ENCODE measurements at regions not wholly inside any gene's neighbourhood (a gene's known extent, or its start where the extent isn't known, plus 50 kb on each side); places are given as distances from the start of the nearest gene placed in this dataset.

GRCh38 chr2:125630377-125630776, 1025.6 kb upstream of the GYPC start:
- POLR2A ChIA-PET: no interaction called here
- no peak for TF ChIP-seq TCF12 (IDR thresholded peaks at IDR 0.05; ENCODE audit: low read depth, low read length)
- TF ChIP-seq EP300 (IDR thresholded peaks at IDR 0.05; ENCODE audit: borderline replicate concordance in 1 of 2, control insufficient read depth in 1 of 2, low read depth in 2 of 2, low read length in 2 of 2): no peak
- TF ChIP-seq TAF1 (IDR thresholded peaks at IDR 0.05; ENCODE audit: borderline replicate concordance, low read depth, low read length): no peak
- TF ChIP-seq USF2 (IDR thresholded peaks at IDR 0.05; ENCODE audit: borderline replicate concordance, low read depth, low read length): no peak
- TF ChIP-seq BMI1 (IDR thresholded peaks at IDR 0.05; ENCODE audit: borderline replicate concordance): no peak
- no peak for TF ChIP-seq POLR2AphosphoS2 (IDR thresholded peaks at IDR 0.05; ENCODE audit: low read depth, low read length)
- H3K79me2 ChIP-seq (ENCODE audit: control insufficient read depth, insufficient read depth, low read length): no peaks in the 10 kb centered on the region
- SMC1A ChIA-PET (ENCODE audit: uncharacterized antibody, unreplicated experiment): interaction anchor here (1.1 kb wide), 1 partner anchor 11 kb away, joined by 4 read pairs; no protein-coding TSS in a partner anchor
- no peaks in the 10 kb centered on the region for H3K27me3 ChIP-seq (replicated peaks in 1 of 2; ENCODE audit: control insufficient read depth in 2 of 2, insufficient read depth in 2 of 2, low read length in 1 of 2)
- WGBS (ENCODE audit: insufficient coverage, insufficient replicate concordance, low lambda C conversion rate, missing lambda C conversion rate): 8% methylated on average over 6 of the region's 6 CpGs
- no peak for ATAC-seq
- CTCF ChIA-PET: no interaction called here
- RAD21 ChIA-PET (ENCODE audit: unreplicated experiment): no interaction called here
- H3K9ac ChIP-seq (ENCODE audit: control insufficient read depth, insufficient read depth, low read length): no peak overlapping the region
- no peaks in the 10 kb centered on the region for H3K9me3 ChIP-seq (replicated peaks; ENCODE audit: control insufficient read depth, insufficient read depth, low read length)
- BruUV-seq (replicated peaks): no TSS peak
- no peaks in the 10 kb centered on the region for H3K36me3 ChIP-seq (ENCODE audit: control insufficient read depth in 2 of 2, insufficient read depth in 2 of 2, low read length in 1 of 2)
- H3K27ac ChIP-seq (ENCODE audit: control insufficient read depth, insufficient read depth): no peak overlapping the region
- H2AFZ ChIP-seq (ENCODE audit: control insufficient read depth, low read depth, low read length): peak overlapping the region; percentile 39
- in situ Hi-C loops (cut with MboI) (no loop called here), intact Hi-C loops (cut with micrococcal nuclease; ENCODE audit: unreplicated experiment) (no loop called here)
- no peak overlapping the region for H3K4me3 ChIP-seq
- DNase-seq (ENCODE audit: low read depth, low spot score): no peak
- FAIRE-seq: no peak
- H3K4me1 ChIP-seq (ENCODE audit: control insufficient read depth, insufficient read depth, low read length): no peaks in the 10 kb centered on the region
- no peak overlapping the region for H3K4me2 ChIP-seq (ENCODE audit: control insufficient read depth, insufficient read depth)
- no peaks in the 10 kb centered on the region for H4K20me1 ChIP-seq (ENCODE audit: control insufficient read depth, insufficient read depth)

GRCh38 chr2:125634662-125635061, 1021.3 kb upstream of the GYPC start:
- POLR2A ChIA-PET: no interaction called here
- SMC1A ChIA-PET (ENCODE audit: uncharacterized antibody, unreplicated experiment): interaction anchor here (0.6 kb wide), 1 partner anchor 83 kb away, joined by 3 read pairs; no protein-coding TSS in a partner anchor
- Histone ChIP-seq H3K4me3 (no peak overlapping the region), H3K4me2 (ENCODE audit: control insufficient read depth, insufficient read depth) (no peak overlapping the region), H3K9ac (ENCODE audit: control insufficient read depth, insufficient read depth, low read length) (no peak overlapping the region), H3K79me2 (ENCODE audit: control insufficient read depth, insufficient read depth, low read length) (no peaks in the 10 kb centered on the region), H3K36me3 (ENCODE audit: control insufficient read depth in 2 of 2, insufficient read depth in 2 of 2, low read length in 1 of 2) (no peaks in the 10 kb centered on the region), H3K4me1 (ENCODE audit: control insufficient read depth, insufficient read depth, low read length) (no peaks in the 10 kb centered on the region), H4K20me1 (ENCODE audit: control insufficient read depth, insufficient read depth) (no peaks in the 10 kb centered on the region), H2AFZ (ENCODE audit: control insufficient read depth, low read depth, low read length) (no peak overlapping the region), H3K27me3 (replicated peaks in 1 of 2; ENCODE audit: control insufficient read depth in 2 of 2, insufficient read depth in 2 of 2, low read length in 1 of 2) (no peaks in the 10 kb centered on the region), H3K9me3 (replicated peaks; ENCODE audit: control insufficient read depth, insufficient read depth, low read length) (no peaks in the 10 kb centered on the region), H3K27ac (ENCODE audit: control insufficient read depth, insufficient read depth) (no peak overlapping the region)
- DNase-seq (ENCODE audit: low read depth, low spot score) (no peak), FAIRE-seq (no peak), ATAC-seq (no peak)
- RAD21 ChIA-PET (ENCODE audit: unreplicated experiment): no interaction called here
- intact Hi-C loops (cut with micrococcal nuclease; ENCODE audit: unreplicated experiment): no loop called here
- CTCF ChIA-PET: no interaction called here
- in situ Hi-C loops (cut with MboI): no loop called here
- no TSS peak for BruUV-seq (replicated peaks)
- TF ChIP-seq, protein P1, sequence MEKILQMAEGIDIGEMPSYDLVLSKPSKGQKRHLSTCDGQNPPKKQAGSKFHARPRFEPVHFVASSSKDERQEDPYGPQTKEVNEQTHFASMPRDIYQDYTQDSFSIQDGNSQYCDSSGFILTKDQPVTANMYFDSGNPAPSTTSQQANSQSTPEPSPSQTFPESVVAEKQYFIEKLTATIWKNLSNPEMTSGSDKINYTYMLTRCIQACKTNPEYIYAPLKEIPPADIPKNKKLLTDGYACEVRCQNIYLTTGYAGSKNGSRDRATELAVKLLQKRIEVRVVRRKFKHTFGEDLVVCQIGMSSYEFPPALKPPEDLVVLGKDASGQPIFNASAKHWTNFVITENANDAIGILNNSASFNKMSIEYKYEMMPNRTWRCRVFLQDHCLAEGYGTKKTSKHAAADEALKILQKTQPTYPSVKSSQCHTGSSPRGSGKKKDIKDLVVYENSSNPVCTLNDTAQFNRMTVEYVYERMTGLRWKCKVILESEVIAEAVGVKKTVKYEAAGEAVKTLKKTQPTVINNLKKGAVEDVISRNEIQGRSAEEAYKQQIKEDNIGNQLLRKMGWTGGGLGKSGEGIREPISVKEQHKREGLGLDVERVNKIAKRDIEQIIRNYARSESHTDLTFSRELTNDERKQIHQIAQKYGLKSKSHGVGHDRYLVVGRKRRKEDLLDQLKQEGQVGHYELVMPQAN (conservative IDR thresholded peaks at IDR 0.05): no peak
- TF ChIP-seq ZBTB11 (CRISPR knock-in tag; IDR thresholded peaks at IDR 0.05) (no peak), MLLT1 (IDR thresholded peaks at IDR 0.05) (no peak), BCL11A (IDR thresholded peaks at IDR 0.05; ENCODE audit: low read depth, low read length) (no peak)

All from GM12878 (cell line).